GM23248 (cell line): ENCODE measurements at regions not wholly inside any gene's neighbourhood (a gene's known extent, or its start where the extent isn't known, plus 50 kb on each side); places are given as distances from the start of the nearest gene placed in this dataset.

Experiments
- DNase-seq: peaks from one replicate; pipeline ENCODE4 v3.0.0-alpha.2; 2015
- H2AFZ ChIP-seq: fragments of 200-600 bp; sonication (generic); 2 replicates; pipeline ENCODE4 v1.6.1; 2016; ENCODE audit warnings: antibody characterized with exemption
- H3F3A ChIP-seq: fragments of 200-600 bp; sonication (generic); 2 replicates; pipeline ENCODE4 v1.6.1; 2016; ENCODE audit warnings: mild to moderate bottlenecking, antibody characterized with exemption, mixed run types; ENCODE audit not compliant: insufficient read depth
- H3K27ac ChIP-seq: fragments of 200-600 bp; sonication (generic); 2 replicates; pipeline ENCODE4 v1.5.1; 2016; ENCODE audit warnings: mild to moderate bottlenecking
- H3K27me3 ChIP-seq: fragments of 200-600 bp; sonication (generic); replicated peaks from 2 replicates; pipeline ENCODE4 v1.6.1; 2016; ENCODE audit warnings: mild to moderate bottlenecking; ENCODE audit not compliant: insufficient read depth
- H3K36me3 ChIP-seq: fragments of 200-600 bp; sonication (generic); 2 replicates; pipeline ENCODE4 v1.6.1; 2016; ENCODE audit warnings: low read depth, mild to moderate bottlenecking
- H3K4me1 ChIP-seq: fragments of 200-600 bp; sonication (generic); 2 replicates; pipeline ENCODE4 v1.6.1; 2016; ENCODE audit warnings: mild to moderate bottlenecking; ENCODE audit not compliant: insufficient read depth
- H3K4me2 ChIP-seq: fragments of 200-600 bp; sonication (generic); one replicate; pipeline ENCODE4 v1.6.1; 2016; ENCODE audit warnings: mild to moderate bottlenecking; ENCODE audit not compliant: unreplicated experiment
- H3K4me3 ChIP-seq: fragments of 200-600 bp; sonication (generic); 2 replicates; pipeline ENCODE4 v1.5.1; 2016; ENCODE audit warnings: mild to moderate bottlenecking
- H3K79me2 ChIP-seq: fragments of 200-600 bp; sonication (generic); 2 replicates; pipeline ENCODE4 v1.6.1; 2016; ENCODE audit warnings: mild to moderate bottlenecking; ENCODE audit not compliant: insufficient read depth
- H3K9ac ChIP-seq: fragments of 200-600 bp; sonication (generic); 2 replicates; pipeline ENCODE4 v1.6.1; 2016; ENCODE audit warnings: mild to moderate bottlenecking
- H3K9me2 ChIP-seq: fragments of 200-600 bp; sonication (generic); 2 replicates; pipeline ENCODE4 v1.6.1; 2016; ENCODE audit warnings: mixed run types, mild to moderate bottlenecking, moderate library complexity; ENCODE audit not compliant: insufficient read depth
- H3K9me3 ChIP-seq: fragments of 200-600 bp; sonication (generic); one replicate; pipeline ENCODE4 v1.6.1; 2017; ENCODE audit warnings: low read depth
- H4K20me1 ChIP-seq: fragments of 200-600 bp; sonication (generic); 2 replicates; pipeline ENCODE4 v1.6.0; 2016; ENCODE audit not compliant: insufficient read depth
- EZH2 ChIP-seq: fragments of 200-600 bp; sonication (generic); IDR thresholded peaks from 2 replicates; pipeline ENCODE4 v1.6.1; 2018; ENCODE audit warnings: antibody characterized with exemption, mild to moderate bottlenecking; ENCODE audit not compliant: insufficient read depth, poor library complexity, severe bottlenecking
- EZH2phosphoT487 ChIP-seq: fragments of 200-600 bp; sonication (generic); IDR thresholded peaks from 2 replicates; pipeline ENCODE4 v1.6.1; 2018; ENCODE audit warnings: antibody characterized with exemption, moderate library complexity, mild to moderate bottlenecking, low read depth; ENCODE audit not compliant: insufficient read depth
- WGBS, 2 experiments: methylation state at CpG; one replicate each; pipeline ENCODE4 v1.1.6; 2015 to 2017; ENCODE audit warnings: low lambda C conversion rate in 2 of 2, low coverage in 1 of 2; ENCODE audit errors: missing lambda C conversion rate in 2 of 2; 5-methylcytosine and 5-hydroxymethylcytosine counted together
- in situ Hi-C: fragments of 300-500 bp; cut with MboI; formaldehyde crosslinking; loops from 2 replicates; pipeline ENCODE4 v1.15.0; 2020

GRCh38 chr11:2083411-2083810 is 55.8 kb downstream of the IGF2 start:
- Histone ChIP-seq H2AFZ (no peak overlapping the region), H3K9me2 (no peaks in the 10 kb centered on the region), H3K4me3 (no peak overlapping the region), H3K36me3 (no peaks in the 10 kb centered on the region), H3F3A (no peaks in the 10 kb centered on the region), H3K4me2 (no peak overlapping the region), H3K27ac (no peak overlapping the region), H3K4me1 (no peaks in the 10 kb centered on the region), H3K9me3 (no peaks in the 10 kb centered on the region), H4K20me1 (no peaks in the 10 kb centered on the region), H3K79me2 (no peaks in the 10 kb centered on the region), H3K27me3 (peaks cover 30% of the 10 kb centered on the region), H3K9ac (no peak overlapping the region)
- TF ChIP-seq EZH2phosphoT487 (no peak), EZH2 (no peak)
- in situ Hi-C loops, result no loop called here
- no peak for DNase-seq
- 80 to 83% methylated on average over 17 of the region's 17 CpGs for WGBS, 2 experiments

- in situ Hi-C loops, result no loop called here
- no peak overlapping the region for H2AFZ ChIP-seq
- no peaks in the 10 kb centered on the region for H3K36me3 ChIP-seq
- H3K27ac ChIP-seq, result no peak overlapping the region
- no peaks in the 10 kb centered on the region for H4K20me1 ChIP-seq
- peaks cover 38% of the 10 kb centered on the region for H3K27me3 ChIP-seq
- DNase-seq, result peak; percentile 78
- no peak overlapping the region for H3K9ac ChIP-seq
- WGBS, 2 experiments, result 35 to 37% methylated on average over 6 of the region's 6 CpGs
- no peaks in the 10 kb centered on the region for H3K79me2 ChIP-seq
- H3K9me3 ChIP-seq, result no peaks in the 10 kb centered on the region
- H3K4me2 ChIP-seq, result peak overlapping the region; percentile 11
- peaks cover 16% of the 10 kb centered on the region for H3F3A ChIP-seq
- H3K4me3 ChIP-seq, result no peak overlapping the region
- peaks cover 14% of the 10 kb centered on the region for H3K4me1 ChIP-seq
- TF ChIP-seq EZH2phosphoT487 (peak; percentile 84; the same call in 1 of the 2 replicates), EZH2 (no peak)
- H3K9me2 ChIP-seq, result no peaks in the 10 kb centered on the region
Observed at GRCh38 chr11:2077061-2077802, 62.0 kb downstream of the IGF2 start.

GRCh38 chr11:2076441-2076840 is 62.7 kb downstream of the IGF2 start:
- H3K4me1 ChIP-seq, result peaks cover 14% of the 10 kb centered on the region
- no peak overlapping the region for H3K9ac ChIP-seq
- no peak for DNase-seq
- no peak overlapping the region for H2AFZ ChIP-seq
- no peak overlapping the region for H3K4me3 ChIP-seq
- 76 to 82% methylated on average over 7 of the region's 7 CpGs for WGBS, 2 experiments
- H3F3A ChIP-seq, result peaks cover 16% of the 10 kb centered on the region
- TF ChIP-seq EZH2, result no peak
- no peak for TF ChIP-seq EZH2phosphoT487
- H3K27ac ChIP-seq, result no peak overlapping the region
- H3K9me3 ChIP-seq, result no peaks in the 10 kb centered on the region
- no peaks in the 10 kb centered on the region for H3K9me2 ChIP-seq
- H3K36me3 ChIP-seq, result no peaks in the 10 kb centered on the region
- no peaks in the 10 kb centered on the region for H4K20me1 ChIP-seq
- in situ Hi-C loops, result no loop called here
- H3K27me3 ChIP-seq, result peaks cover 36% of the 10 kb centered on the region
- no peak overlapping the region for H3K4me2 ChIP-seq
- no peaks in the 10 kb centered on the region for H3K79me2 ChIP-seq

- Histone ChIP-seq H3K9me2 (no peaks in the 10 kb centered on the region), H2AFZ (no peak overlapping the region), H3K27me3 (peaks cover 40% of the 10 kb centered on the region), H4K20me1 (no peaks in the 10 kb centered on the region), H3K36me3 (no peaks in the 10 kb centered on the region), H3K9ac (no peak overlapping the region), H3K4me3 (no peak overlapping the region), H3F3A (peaks cover 16% of the 10 kb centered on the region), H3K27ac (no peak overlapping the region), H3K9me3 (no peaks in the 10 kb centered on the region), H3K79me2 (no peaks in the 10 kb centered on the region), H3K4me2 (no peak overlapping the region), H3K4me1 (peaks cover 14% of the 10 kb centered on the region)
- in situ Hi-C loops, result no loop called here
- TF ChIP-seq EZH2phosphoT487, result no peak
- no peak for TF ChIP-seq EZH2
- WGBS, 2 experiments, result 43 to 47% methylated on average over 12 of the region's 12 CpGs
- peak; percentile 8 for DNase-seq
Observed at GRCh38 chr11:2074266-2074825, 64.8 kb downstream of the IGF2 start.
